Astrocyte of the cerebellum (primary cell): ENCODE measurements at regions not wholly inside any gene's neighbourhood (a gene's known extent, or its start where the extent isn't known, plus 50 kb on each side); places are given as distances from the start of the nearest gene placed in this dataset.
A peak's percentile ranks its signal among the peaks of the same experiment; 100 is the strongest.

Experiments
- DNase-seq: peaks from one replicate; pipeline ENCODE4 v3.0.0-alpha.2; 2011; ENCODE audit warnings: low read depth
- H3K4me3 ChIP-seq: 2 replicates; pipeline ENCODE4 v1.5.1; 2011; ENCODE audit warnings: mild to moderate bottlenecking, low read depth, low read length, moderate library complexity
- in situ Hi-C: cut with HindIII; loops from 2 replicates; pipeline ENCODE4 v1.10.0; 2017; ENCODE audit warnings: low sequenced_read_pairs
- TF ChIP-seq, protein P1 (sequence below): IDR thresholded peaks from 2 replicates; pipeline ENCODE4 v1.5.1; 2012; ENCODE audit warnings: low read length, low read depth, moderate library complexity, mild to moderate bottlenecking; ENCODE audit errors: missing control alignments

DNA sequence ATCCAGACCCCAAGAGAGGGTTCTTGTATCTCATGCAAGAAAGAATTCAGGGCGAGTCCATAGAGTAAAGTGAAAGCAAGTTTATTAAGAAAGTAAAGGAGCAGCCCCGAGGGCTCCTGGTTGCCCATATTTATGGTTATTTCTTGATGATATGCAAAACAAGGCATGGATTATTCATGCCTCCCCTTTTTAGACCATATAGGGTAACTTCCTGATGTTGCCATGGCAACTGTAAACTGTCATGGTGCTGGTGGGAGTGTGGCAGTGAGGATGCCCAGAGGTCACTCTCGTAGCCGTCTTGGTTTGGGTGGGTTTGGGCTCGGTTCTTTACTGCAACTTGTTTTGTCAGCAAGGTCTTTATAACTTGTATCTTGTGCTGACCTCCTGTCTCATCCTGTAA is 750.2 kb upstream of the FANCL start:
- DNase-seq = no peak
- TF ChIP-seq, protein P1, sequence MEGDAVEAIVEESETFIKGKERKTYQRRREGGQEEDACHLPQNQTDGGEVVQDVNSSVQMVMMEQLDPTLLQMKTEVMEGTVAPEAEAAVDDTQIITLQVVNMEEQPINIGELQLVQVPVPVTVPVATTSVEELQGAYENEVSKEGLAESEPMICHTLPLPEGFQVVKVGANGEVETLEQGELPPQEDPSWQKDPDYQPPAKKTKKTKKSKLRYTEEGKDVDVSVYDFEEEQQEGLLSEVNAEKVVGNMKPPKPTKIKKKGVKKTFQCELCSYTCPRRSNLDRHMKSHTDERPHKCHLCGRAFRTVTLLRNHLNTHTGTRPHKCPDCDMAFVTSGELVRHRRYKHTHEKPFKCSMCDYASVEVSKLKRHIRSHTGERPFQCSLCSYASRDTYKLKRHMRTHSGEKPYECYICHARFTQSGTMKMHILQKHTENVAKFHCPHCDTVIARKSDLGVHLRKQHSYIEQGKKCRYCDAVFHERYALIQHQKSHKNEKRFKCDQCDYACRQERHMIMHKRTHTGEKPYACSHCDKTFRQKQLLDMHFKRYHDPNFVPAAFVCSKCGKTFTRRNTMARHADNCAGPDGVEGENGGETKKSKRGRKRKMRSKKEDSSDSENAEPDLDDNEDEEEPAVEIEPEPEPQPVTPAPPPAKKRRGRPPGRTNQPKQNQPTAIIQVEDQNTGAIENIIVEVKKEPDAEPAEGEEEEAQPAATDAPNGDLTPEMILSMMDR = no peak
- in situ Hi-C loops = no loop called here
- H3K4me3 ChIP-seq = no peak overlapping the region

DNA sequence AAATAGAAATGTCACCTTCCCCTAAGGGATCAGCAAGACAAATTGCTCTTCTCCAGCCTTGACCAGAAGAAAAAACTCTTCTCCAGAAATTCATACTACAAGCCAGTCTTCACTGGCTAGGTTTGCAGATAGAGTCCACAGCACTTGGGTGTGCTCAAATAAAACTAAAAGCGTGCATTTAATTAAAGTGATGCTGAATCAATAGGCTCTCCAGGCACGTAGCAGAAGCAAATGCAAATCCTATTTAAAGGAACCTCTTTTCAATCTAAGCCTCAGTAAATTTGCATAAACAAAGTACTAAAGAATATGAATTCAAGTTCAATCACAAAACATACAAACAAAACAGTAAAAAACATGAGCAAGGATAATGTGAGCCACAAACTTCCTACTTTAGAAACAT is 744.4 kb upstream of the FANCL start:
- TF ChIP-seq, protein P1 = no peak
- H3K4me3 ChIP-seq = no peak overlapping the region
- no peak for DNase-seq
- in situ Hi-C loops = no loop called here

GRCh38 chr2:58984731-58985130 is 743.6 kb upstream of the FANCL start:
- H3K4me3 ChIP-seq = no peak overlapping the region
- peak; percentile 39 for DNase-seq
- in situ Hi-C loops = no loop called here
- TF ChIP-seq, protein P1 = no peak

DNA sequence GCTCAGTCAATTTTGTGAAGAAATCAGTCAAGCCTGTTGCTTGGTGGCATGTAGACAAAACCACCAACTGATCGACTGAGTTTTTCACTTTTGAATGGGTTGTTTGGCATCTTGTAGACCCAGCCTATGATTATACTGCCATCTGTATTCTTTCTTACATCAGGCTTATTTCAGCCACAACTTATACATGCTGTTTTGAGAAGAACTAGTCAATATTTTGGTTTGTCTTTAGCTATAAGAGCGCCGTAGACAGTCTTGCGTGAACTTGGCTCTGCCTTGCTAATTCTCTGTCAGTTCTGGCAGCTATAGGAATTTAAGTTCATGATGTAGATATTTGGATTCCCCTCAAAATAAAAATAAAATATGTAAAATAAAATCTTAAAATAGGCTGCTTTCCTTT is 742.0 kb upstream of the FANCL start:
- in situ Hi-C loops = no loop called here
- no peak for DNase-seq

GRCh38 chr2:58981237-58981636 is 740.1 kb upstream of the FANCL start:
- TF ChIP-seq, protein P1 = no peak
- no peak overlapping the region for H3K4me3 ChIP-seq
- no peak for DNase-seq
- in situ Hi-C loops = no loop called here

More for the DNA sequence above, 742.0 kb upstream of the FANCL start:
- TF ChIP-seq, protein P1 = no peak
- H3K4me3 ChIP-seq = no peak overlapping the region

DNA sequence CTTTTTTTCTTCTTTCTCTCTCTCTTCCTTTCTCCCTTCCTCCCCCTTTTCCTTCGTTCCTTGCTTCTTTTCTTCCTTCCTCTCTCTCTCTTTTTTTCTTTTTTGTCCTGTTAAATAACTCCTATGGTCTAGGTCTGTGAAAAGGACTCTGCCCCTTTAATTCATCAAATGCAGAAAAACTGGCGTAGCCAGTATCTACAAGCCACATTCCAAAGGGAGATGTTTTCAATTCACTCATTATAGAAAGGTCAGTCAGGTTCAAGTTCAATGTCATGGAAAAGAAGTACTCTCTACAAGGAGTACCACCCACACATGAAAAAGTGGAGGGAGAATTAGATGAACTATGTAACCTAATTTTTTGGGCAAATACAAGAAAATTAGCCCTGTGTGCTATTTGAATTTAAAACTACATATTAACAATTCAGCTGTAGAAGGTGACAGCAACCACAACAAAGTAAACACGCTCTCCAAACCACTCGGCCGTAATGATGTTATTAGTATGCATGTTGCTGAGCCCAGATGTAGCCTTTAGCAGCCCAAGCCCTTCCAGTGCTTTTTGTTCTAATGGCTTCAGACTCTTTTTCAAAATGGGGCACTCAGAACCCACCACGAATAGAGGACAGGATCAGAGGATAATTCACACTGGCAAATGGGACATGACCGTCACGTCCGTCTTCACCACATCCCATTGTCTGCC is 735.4 kb upstream of the FANCL start:
- in situ Hi-C loops = no loop called here
- no peak for DNase-seq
- H3K4me3 ChIP-seq = no peak overlapping the region

More for the DNA sequence above, 735.4 kb upstream of the FANCL start:
- TF ChIP-seq, protein P1 = no peak
